ENCODE measurements at regions not wholly inside any gene's neighbourhood (a gene's known extent, or its start where the extent isn't known, plus 50 kb on each side); places are given as distances from the start of the nearest gene placed in this dataset.

- no peak overlapping the region for H3K4me3 ChIP-seq (ENCODE audit: low read depth, low read length)
- TF ChIP-seq CTCF (IDR thresholded peaks at IDR 0.05; ENCODE audit: control insufficient read depth, extremely low read depth, insufficient read depth), result no peak
- DNase-seq (ENCODE audit: low read depth), result no peak
Observed at GRCh38 chr13:103726808-103727207, 660.6 kb upstream of the SLC10A2 start.

- DNase-seq (ENCODE audit: low read depth), result no peak
- TF ChIP-seq CTCF (IDR thresholded peaks at IDR 0.05; ENCODE audit: control insufficient read depth, extremely low read depth, insufficient read depth), result no peak
- H3K4me3 ChIP-seq (ENCODE audit: low read depth, low read length), result no peak overlapping the region
Observed at GRCh38 chr13:103716718-103717117, 650.5 kb upstream of the SLC10A2 start.

GRCh38 chr13:103715335-103715734, 649.1 kb upstream of the SLC10A2 start:
- no peak for TF ChIP-seq CTCF (IDR thresholded peaks at IDR 0.05; ENCODE audit: control insufficient read depth, extremely low read depth, insufficient read depth)
- no peak overlapping the region for H3K4me3 ChIP-seq (ENCODE audit: low read depth, low read length)
- DNase-seq (ENCODE audit: low read depth), result no peak

GRCh38 chr13:103703246-103703645, 637.0 kb upstream of the SLC10A2 start:
- TF ChIP-seq CTCF (IDR thresholded peaks at IDR 0.05; ENCODE audit: control insufficient read depth, extremely low read depth, insufficient read depth), result no peak
- no peak for DNase-seq (ENCODE audit: low read depth)
- H3K4me3 ChIP-seq (ENCODE audit: low read depth, low read length), result no peak overlapping the region

GRCh38 chr13:103698000-103698399, 631.8 kb upstream of the SLC10A2 start:
- no peak overlapping the region for H3K4me3 ChIP-seq (ENCODE audit: low read depth, low read length)
- TF ChIP-seq CTCF (IDR thresholded peaks at IDR 0.05; ENCODE audit: control insufficient read depth, extremely low read depth, insufficient read depth), result no peak
- no peak for DNase-seq (ENCODE audit: low read depth)

- DNase-seq (ENCODE audit: low read depth), result no peak
- H3K4me3 ChIP-seq (ENCODE audit: low read depth, low read length), result no peak overlapping the region
- TF ChIP-seq CTCF (IDR thresholded peaks at IDR 0.05; ENCODE audit: control insufficient read depth, extremely low read depth, insufficient read depth), result no peak
Observed at GRCh38 chr13:103695320-103695719, 629.1 kb upstream of the SLC10A2 start.

- TF ChIP-seq CTCF (IDR thresholded peaks at IDR 0.05; ENCODE audit: control insufficient read depth, extremely low read depth, insufficient read depth), result no peak
- no peak for DNase-seq (ENCODE audit: low read depth)
- no peak overlapping the region for H3K4me3 ChIP-seq (ENCODE audit: low read depth, low read length)
Observed at GRCh38 chr13:103694471-103694870, 628.3 kb upstream of the SLC10A2 start.

Data from LNCaP clone FGC (cell line).